GM21423 (cell line): ENCODE measurements at regions not wholly inside any gene's neighbourhood (a gene's known extent, or its start where the extent isn't known, plus 50 kb on each side); places are given as distances from the start of the nearest gene placed in this dataset.

ENCODE experiments used
- ATAC-seq: cut with Tn5 transposase; IDR thresholded peaks from one replicate; pipeline ENCODE4 v1.9.1; 2021; ENCODE audit warnings: mild to moderate bottlenecking, moderate library complexity; ENCODE audit not compliant: unreplicated experiment

DNA sequence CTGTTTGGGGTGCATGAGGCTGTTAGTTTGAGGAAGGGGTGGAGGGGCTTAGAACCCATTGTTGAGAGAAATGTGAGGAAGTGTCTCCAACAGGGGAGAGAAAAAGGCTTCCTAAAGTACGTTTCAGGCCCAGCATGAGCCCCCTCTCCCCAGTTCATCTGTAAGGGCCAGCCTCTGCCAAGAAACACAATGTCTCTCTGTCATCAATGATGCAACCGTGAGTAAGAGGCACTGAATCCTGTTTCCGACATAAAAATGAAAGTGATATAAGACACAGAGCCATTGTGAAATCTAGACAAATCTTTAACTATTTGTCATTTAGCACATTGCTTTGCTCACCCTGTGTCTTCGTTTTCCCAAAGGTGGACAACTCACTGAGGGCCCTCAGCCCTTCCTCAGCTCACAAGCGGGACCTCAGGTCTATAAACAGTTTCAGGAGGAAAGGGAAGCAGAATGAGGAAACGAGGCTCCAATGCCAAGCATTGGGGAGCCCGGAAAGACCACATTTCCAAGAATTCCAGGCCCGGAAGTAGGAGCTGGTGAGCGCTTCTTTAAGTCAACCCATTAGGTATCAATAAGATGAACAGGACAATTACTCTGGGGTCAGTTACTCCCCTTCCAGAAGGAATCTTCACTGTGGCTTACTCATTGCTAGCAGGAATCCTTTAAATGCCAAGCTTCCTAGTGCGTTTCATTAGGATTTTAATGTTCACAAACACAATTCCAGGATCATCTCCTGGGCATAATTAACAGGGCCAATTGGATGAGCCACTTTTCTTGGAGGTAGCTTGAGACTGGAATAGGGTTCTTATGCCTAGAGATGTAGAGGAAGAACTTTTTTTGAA lies 59.0 kb upstream of the KLF4 start:
- ATAC-seq, result no peak

DNA sequence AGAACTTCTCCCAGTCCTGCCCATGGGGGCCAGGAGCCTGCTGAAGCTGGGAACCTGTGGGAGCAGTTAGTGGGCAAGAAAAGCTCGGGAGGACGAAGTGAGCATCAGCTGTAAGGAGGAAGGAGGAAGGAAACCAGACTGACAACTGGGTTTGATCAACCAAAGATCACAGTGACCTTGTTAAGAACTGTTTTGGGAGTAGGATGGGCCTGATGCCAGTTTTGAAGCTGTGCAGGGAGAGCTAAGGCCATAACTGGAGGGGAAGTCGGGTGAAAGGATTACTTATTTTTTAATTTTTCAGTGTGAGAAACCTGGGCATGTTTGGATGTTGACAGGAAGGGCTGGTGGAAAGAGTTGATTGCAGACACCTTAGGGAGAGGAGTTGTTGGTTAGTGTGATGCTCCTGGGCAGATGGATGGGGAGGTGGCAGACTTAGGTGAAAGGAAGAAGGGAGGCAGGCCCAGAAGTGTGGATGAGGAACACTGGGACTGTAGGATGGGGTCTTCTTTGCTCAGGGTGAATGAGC lies 58.3 kb upstream of the KLF4 start:
- ATAC-seq, result no peak

DNA sequence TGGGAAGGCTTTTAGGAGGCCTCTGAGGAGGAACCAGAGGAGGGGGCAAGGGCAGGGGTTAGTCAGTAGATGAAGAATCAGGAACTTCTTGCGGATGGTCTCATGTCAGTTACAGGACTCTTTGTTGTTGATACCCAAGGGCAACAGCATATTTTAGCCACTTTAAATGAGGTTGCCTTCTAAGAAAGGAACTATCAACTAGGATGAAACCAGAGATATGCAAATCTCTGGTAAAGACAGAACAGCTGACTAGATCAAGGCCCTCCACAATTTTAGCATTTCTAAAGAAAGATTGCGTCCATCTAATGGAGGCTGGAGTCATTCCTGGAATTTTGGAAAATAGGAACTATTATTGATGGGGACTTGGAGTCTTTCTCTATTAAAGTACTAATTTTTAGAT lies 57.7 kb upstream of the KLF4 start:
- ATAC-seq, result no peak

DNA sequence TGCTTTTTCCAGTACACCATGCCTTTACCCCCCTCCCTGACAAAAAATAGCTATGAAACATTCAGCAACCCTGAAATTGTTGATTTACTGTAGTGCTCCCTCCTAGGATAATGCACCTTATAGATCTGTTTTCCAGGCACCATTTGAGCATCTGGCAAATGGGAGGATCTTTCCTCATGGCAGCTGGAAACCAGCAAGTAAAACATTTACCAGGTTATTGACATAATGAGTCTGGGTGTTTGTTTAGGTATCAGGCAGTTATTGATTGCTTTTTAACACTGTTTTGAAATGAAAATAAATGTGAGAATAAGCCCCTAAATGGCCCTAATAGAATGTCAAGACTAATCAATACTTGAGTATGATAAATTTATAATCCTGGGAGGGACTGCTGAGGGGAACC lies 57.3 kb upstream of the KLF4 start:
- ATAC-seq, result no peak

DNA sequence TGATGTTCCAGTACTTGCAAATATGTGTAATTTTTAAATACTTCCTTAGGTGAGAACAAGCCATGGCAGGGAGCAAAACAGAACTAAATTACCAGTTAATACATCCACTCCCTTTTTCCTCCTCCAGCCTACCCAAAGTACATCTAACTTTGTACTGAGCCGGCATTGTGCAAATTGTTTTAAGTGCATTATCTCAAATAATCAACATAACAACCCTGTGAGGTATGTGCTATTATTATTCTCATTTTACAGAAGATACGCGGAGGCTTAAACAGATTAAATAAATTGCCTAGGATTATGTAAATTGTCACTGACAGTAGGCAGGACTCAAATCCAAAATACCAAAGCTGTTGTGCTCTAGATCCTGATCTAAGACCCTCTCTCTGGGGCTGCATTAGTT lies 55.5 kb upstream of the KLF4 start:
- ATAC-seq, result no peak

DNA sequence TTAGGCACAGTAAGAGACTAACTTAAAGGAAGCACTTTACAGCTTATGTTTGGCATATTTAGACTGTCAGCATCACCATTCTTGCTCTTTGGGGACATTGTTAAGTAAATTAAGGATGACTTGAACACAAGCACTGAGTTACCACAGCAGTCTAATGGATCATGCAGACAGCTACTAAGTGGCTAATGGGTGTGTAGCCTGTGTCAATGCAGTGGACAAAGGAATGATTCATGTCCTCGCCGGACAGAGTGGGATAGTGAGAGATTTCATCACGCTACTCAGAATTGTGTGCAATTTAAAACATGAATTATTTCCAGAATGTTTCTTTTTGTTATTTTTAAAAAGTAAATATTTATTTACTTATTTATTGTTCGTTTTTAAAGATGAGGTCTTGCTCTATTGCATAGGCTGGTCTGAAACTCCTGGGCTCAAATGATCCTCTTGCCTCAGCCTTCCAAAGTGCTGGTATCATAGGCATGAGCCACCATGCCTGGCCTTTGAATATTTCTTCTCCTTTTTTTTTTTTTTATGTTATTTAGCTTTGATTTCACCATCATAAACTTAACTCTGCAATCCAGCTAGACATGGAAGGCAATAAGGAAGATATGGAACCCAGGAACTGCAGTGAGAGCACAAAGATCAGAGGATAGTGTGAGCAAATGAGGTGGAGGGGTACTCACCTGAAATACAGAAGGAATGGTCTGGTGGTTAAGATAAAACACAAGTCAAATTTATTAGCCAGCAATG lies 53.0 kb upstream of the KLF4 start:
- ATAC-seq, result no peak

DNA sequence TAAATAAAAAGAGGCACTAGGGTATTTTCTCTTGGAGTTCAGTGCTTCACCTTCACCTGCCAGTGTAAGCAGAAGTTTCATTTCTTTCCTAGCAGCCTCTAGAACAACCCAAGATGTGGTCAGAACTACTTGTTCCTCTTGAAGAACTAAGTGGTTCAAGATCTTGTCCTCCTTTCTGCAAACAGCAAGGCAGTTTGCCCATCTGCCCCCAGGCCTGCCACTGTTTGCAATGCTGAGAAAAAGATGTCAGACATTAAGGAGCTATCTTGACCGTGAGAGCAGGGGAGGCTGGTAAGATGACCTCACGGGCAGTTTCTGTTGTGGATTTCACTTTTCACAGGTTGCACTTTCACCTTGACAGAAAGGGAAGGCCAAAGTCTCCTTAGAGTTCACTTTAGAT lies 52.0 kb upstream of the KLF4 start:
- peak; percentile 91 for ATAC-seq

DNA sequence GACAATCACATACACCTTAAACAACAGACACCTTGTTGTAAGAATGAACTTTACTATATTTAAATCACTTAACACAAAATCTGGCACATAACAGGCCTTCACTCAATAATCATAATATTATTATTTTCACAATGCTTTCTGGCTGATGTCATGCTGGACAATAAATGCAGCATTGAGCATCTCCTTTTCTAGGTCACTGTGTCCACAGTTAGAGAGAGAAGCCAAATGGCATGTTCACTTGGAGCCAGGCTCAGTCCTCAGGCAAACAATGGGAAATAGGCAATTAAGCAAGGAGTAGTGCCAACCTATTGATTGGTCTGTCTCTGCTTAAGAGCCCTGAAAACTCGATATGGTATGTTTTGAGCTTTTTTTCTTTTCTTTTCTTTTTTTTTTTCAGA lies 50.6 kb upstream of the KLF4 start:
- ATAC-seq, result no peak

DNA sequence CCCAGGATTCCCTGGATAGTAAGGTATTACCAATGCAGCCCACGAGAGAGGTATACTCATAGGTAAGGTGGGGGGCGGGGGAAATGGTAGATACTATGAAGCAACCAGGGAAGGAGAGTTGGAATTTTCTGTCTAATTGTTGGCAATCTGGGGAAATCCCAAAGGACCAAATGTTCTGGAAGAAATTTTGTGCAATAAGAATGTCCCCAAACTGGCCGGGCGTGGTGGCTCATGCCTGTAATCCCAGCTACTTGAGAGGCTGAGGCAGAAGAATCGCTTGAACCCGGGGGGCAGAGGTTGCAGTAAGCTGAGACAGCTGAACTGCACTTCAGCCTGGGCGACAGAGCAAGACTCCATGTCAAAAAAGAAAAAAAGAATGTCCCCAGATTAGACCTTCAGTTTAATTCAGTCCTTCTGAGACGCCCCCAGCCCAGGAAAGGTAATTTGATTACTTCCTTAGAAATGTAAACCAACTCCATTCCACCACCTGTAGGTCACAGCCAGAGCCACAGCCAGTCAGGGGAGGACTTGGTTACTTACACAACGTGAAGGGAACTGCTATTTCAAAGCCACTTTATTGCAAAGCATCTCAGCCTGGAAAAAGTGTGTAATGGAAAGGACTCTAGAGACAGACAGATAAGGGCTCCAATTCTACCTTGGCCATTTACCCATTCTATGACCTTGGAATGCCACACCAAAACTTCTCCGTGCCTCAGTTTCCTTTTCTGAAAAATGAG lies 50.0 kb upstream of the KLF4 start:
- no peak for ATAC-seq
